Astrocyte of the cerebellum (primary cell): ENCODE measurements at regions not wholly inside any gene's neighbourhood (a gene's known extent, or its start where the extent isn't known, plus 50 kb on each side); places are given as distances from the start of the nearest gene placed in this dataset.

ENCODE experiments used
- DNase-seq: peaks from one replicate; pipeline ENCODE4 v3.0.0-alpha.2; 2011; ENCODE audit warnings: low read depth
- H3K4me3 ChIP-seq: 2 replicates; pipeline ENCODE4 v1.5.1; 2011; ENCODE audit warnings: mild to moderate bottlenecking, low read depth, low read length, moderate library complexity
- CTCF ChIP-seq: IDR thresholded peaks from 2 replicates; pipeline ENCODE4 v1.5.1; 2012; ENCODE audit warnings: low read length, low read depth, moderate library complexity, mild to moderate bottlenecking; ENCODE audit errors: missing control alignments
- in situ Hi-C: cut with HindIII; loops from 2 replicates; pipeline ENCODE4 v1.10.0; 2017; ENCODE audit warnings: low sequenced_read_pairs

- no peak for TF ChIP-seq CTCF
- in situ Hi-C loops, result no loop called here
- no peak for DNase-seq
- no peak overlapping the region for H3K4me3 ChIP-seq
These were observed 354.4 kb upstream of the CLNK start for GRCh38 chr4:11038926-11039325.

- no peak overlapping the region for H3K4me3 ChIP-seq
- no peak for DNase-seq
- no peak for TF ChIP-seq CTCF
- in situ Hi-C loops, result no loop called here
These were observed 353.1 kb upstream of the CLNK start for GRCh38 chr4:11037637-11038036.

GRCh38 chr4:11028334-11028733 is 343.8 kb upstream of the CLNK start:
- no peak for DNase-seq
- in situ Hi-C loops, result no loop called here
- no peak for TF ChIP-seq CTCF
- no peak overlapping the region for H3K4me3 ChIP-seq

GRCh38 chr4:11021333-11021732 is 336.8 kb upstream of the CLNK start:
- no peak overlapping the region for H3K4me3 ChIP-seq
- in situ Hi-C loops, result no loop called here
- no peak for DNase-seq
- no peak for TF ChIP-seq CTCF

GRCh38 chr4:11019451-11020240 is 335.1 kb upstream of the CLNK start:
- DNase-seq, result no peak
- no peak for TF ChIP-seq CTCF
- H3K4me3 ChIP-seq, result no peak overlapping the region
- in situ Hi-C loops, result no loop called here

- no peak for TF ChIP-seq CTCF
- no peak for DNase-seq
- no peak overlapping the region for H3K4me3 ChIP-seq
- in situ Hi-C loops, result no loop called here
These were observed 329.6 kb upstream of the CLNK start for GRCh38 chr4:11014199-11014598.
